ENCODE measurements at regions not wholly inside any gene's neighbourhood (a gene's known extent, or its start where the extent isn't known, plus 50 kb on each side); places are given as distances from the start of the nearest gene placed in this dataset.

GRCh38 chr15:58235961-58236360 is 97.8 kb downstream of the AQP9 start:
- no peak for DNase-seq (ENCODE audit: low read depth)

GRCh38 chr15:58240191-58240932 is 102.2 kb downstream of the AQP9 start:
- no peak for DNase-seq (ENCODE audit: low read depth)

DNA sequence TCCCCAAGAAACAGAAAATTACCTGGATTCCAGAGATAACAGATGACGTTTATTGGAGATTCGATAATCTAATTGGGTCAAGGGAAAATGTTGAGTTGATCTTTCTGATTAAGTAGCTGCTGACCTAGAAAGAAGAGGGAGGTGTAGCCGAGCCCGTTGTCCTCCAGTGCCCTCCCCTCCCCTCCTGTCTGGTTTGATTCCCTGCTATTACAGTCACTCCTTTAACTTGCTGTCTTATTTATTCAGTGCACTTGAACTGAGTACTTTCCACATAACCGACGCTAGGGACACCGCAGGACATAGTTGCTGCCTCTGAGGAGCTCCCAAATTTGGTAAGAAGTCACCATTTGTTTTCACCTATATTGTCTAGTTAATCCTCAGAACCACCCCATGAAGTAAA is 103.7 kb downstream of the AQP9 start:
- no peak for DNase-seq (ENCODE audit: low read depth)

GRCh38 chr15:58243070-58243469 is 104.9 kb downstream of the AQP9 start:
- DNase-seq (ENCODE audit: low read depth): no peak

- no peak for DNase-seq (ENCODE audit: low read depth)
Measured at GRCh38 chr15:58244536-58244935, 106.4 kb downstream of the AQP9 start.

DNA sequence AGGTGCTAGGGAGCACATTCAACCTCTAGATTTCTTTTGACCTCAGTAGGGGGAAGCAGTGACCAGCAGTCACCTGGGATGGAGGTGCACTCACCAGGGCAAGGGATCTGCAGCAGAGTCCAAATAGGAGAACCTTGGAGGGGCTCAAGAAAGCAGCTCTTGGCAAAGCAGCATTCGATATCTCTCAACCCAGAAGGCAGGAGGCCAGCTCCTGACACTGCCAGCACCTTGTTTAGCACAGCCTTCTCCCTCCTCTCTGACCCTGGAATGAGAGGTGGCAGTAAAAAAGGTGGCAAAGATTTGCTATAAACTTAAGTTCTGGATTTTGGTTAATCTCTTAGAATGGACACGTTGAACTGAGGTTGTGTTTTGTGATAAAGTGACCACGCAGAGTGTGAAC is 107.9 kb downstream of the AQP9 start:
- DNase-seq (ENCODE audit: low read depth): no peak

DNA sequence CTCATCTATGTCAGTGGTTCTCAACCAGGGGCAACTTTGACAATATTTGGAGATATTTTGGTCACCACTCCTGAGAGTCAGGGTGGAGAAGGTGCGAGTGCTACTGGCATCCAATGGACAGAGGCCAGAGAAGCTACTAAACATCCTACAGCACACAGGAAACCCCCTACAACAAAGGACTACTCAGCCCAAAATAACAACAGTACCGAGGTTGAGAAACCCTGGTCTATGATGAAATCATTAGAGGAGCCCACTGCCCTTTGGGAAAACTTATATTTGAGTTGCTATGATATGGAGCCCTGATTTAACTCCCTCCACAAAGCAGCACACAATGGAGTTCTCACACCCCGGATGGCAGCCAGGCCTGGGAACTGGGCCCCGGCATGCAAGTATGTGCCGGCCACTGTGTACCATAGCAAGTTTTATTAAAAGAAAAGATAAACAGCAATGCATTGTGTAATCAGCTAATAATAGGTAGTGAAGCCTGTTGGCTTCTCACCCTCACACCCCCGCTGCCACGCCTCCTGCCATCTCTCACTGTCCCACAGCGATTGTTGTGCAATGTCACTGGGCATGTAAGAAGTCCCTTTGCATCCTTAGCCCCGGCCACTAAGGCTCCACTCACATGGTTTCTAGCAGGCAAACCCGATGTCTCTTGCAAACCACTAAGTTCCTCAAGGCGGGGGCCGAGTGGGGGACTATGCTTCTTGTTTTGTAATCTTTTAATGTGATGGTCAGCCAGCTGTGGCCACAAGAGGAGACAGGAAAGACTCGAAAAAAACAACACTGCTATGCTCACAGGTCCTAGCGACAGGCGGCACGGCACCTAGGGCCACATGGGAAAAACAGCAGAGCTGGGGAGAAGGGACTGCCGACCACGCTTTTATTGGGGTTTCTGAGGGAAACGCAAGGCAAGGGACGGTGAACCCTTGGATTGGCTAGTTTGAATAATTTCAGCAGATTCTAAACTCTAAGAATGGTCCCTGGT is 110.0 kb downstream of the AQP9 start:
- DNase-seq (ENCODE audit: low read depth): no peak

- DNase-seq (ENCODE audit: low read depth): no peak
Measured at GRCh38 chr15:58249646-58250312, 111.6 kb downstream of the AQP9 start.

DNA sequence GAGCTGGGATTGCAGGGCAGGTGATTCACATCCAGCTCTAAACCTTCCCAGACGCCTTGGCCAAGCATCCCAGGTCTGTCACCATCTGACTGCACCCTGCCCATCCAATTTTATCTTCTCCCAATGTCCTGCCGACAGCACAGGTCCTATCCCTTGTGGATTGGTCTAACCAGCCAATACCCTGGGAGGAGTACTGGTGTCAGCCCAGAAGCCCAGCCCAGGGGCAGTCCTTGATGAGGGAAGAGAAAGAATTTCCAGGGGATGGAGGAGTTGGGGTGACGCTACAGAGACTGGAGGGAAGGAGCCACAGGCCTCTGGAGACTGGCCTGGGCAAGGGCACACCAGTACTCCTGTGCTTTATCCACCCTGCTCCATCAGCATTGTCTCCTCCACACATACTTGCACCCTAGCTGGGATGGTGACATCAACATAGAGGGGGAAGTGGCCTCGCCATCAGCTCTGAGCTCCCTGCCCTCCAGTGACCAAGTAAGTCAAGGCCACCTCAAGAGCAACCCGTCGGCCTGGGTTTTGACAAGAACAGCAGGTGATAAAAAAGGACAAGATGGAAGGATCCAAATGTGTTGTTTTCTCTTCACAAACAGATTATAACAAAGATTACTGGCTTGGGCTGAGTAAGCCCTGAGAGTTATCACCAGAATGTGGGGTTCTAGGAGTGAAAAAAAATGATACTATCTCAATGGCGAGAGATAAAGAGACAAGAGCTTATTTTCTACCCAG is 114.6 kb downstream of the AQP9 start:
- DNase-seq (ENCODE audit: low read depth): no peak

DNA sequence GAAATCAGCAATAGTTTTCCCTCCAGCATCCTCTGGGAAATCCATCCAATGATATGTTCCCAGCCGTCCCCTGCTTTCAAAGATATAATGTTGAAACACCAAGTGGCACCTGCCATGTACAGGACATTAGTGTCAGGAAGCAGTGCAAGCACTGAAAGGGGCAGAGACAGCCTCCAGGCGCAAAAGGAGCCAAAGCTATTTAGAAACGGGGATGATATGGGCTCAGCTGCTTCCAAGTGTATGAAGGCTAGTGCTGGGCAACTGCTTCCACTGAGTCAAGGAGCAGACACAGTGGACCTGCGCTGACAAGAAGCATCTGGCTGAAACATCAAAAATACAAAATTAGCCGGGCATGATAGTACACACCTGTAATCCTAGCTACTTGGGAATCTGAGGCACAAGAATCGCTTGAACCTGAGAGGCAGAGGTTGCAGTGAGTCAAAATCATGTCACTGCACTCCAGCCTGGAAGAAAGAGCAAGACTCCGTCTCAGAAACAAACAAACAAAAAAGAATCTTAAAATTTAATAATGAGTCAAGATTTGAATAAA is 119.7 kb downstream of the AQP9 start:
- no peak for DNase-seq (ENCODE audit: low read depth)

GRCh38 chr15:58258501-58259292 is 120.5 kb downstream of the AQP9 start:
- DNase-seq (ENCODE audit: low read depth): no peak

GRCh38 chr15:58260205-58260724 is 122.1 kb downstream of the AQP9 start:
- DNase-seq (ENCODE audit: low read depth): no peak

DNA sequence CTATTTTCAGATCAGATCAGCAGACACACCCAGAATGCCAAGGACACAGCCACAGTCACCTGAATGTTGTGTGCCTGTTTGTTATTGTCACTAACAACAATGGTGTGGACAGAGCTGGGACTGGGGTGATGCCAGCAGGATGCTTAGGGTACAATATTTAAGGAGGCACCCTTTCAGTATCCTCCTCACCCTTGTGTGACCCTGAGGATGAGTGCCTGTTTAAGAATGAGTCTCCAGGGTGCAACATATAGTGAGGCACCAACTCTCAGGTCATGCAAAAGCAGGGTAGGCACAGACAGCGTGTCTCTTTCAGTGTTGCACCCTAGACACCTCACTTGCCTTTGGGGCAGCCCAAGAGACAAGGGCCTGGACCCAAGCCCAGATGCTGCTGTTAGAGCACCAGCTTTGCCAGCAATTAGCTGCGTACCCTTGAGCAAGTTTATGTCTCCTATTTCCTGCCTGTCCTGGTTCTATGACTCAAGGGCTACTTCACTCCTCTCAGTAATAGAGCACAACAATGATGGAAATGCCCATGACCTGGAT is 122.6 kb downstream of the AQP9 start:
- DNase-seq (ENCODE audit: low read depth): no peak

- DNase-seq (ENCODE audit: low read depth): no peak
Measured at GRCh38 chr15:58261368-58261767, 123.2 kb downstream of the AQP9 start.

- no peak for DNase-seq (ENCODE audit: low read depth)
Measured at GRCh38 chr15:58264053-58264971, 126.1 kb downstream of the AQP9 start.

DNA sequence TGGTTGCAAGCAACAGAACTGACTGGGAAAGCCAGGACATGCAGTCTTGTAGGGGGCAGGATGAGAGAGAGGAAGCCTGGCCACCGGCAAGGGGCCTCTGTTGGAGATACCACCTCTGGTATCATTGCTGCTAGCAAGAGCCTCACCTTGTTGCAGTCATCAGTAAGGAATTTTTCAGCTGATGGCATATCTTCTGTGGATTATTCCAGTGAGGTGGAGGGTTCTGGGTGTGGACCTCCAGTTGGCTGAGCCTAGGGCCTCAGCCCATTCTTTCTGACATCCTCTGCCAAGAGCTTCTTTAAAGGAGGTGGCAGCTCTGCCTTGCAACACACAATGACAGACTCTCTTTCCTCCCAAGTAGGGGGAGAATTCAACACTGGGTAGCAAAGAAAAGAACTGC is 128.9 kb downstream of the AQP9 start:
- DNase-seq (ENCODE audit: low read depth): no peak

DNA sequence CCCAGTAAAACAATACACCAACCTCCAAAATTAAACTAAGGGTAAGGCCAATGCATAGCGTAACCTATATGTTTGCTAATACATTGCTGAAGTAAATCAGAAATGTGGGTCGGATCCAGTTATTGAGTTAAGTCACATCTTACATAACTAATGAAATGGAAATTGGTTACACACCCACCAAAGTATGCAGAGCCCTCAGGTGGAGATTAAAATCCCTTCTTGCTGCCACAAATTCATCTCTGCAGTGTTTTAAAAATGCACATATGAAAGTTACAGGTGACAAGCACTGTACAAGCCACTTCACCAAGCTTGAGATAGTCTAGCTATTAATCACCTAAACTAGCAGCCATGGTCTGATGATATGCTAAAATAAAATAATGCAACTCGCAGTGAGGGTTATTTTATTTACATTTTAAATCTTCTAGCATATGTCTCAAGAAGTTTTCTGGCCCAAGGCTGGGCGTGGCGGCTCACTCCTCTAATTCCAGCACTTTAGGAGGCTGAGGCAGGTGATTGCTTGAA is 130.6 kb downstream of the AQP9 start:
- DNase-seq (ENCODE audit: low read depth): no peak

- DNase-seq (ENCODE audit: low read depth): peak; percentile 65
Measured at GRCh38 chr15:58269455-58270414, 131.6 kb downstream of the AQP9 start.

All from HS-27A (cell line).